Mesenchymal stem cell (in vitro differentiated cells and primary cell): ENCODE measurements at regions not wholly inside any gene's neighbourhood (a gene's known extent, or its start where the extent isn't known, plus 50 kb on each side); places are given as distances from the start of the nearest gene placed in this dataset.

ENCODE experiments used
- DNase-seq: peaks from one replicate; pipeline ENCODE4 v3.0.0-alpha.2; 2013
- H2AFZ ChIP-seq: one replicate; pipeline ENCODE4 v1.6.1; 2013; ENCODE audit warnings: low read depth, mild to moderate bottlenecking, control low read depth, inconsistent platforms, low read length, moderate library complexity
- H2AK5ac ChIP-seq: 2 replicates; pipeline ENCODE4 v1.6.1; 2013; ENCODE audit warnings: low read length, moderate library complexity, mild to moderate bottlenecking, inconsistent platforms; ENCODE audit not compliant: severe bottlenecking
- H2BK120ac ChIP-seq: one replicate; pipeline ENCODE4 v1.6.1; 2013; ENCODE audit warnings: low read depth, mild to moderate bottlenecking, inconsistent platforms, low read length, moderate library complexity
- H2BK12ac ChIP-seq, 2 experiments: one replicate each; pipeline ENCODE4 v1.6.1; 2013; ENCODE audit warnings: inconsistent platforms in 2 of 2, low read length in 2 of 2, mild to moderate bottlenecking in 2 of 2, moderate library complexity in 2 of 2, control low read depth in 1 of 2
- H2BK15ac ChIP-seq: one replicate; pipeline ENCODE4 v1.6.1; 2013; ENCODE audit warnings: mild to moderate bottlenecking, low read depth, inconsistent platforms; ENCODE audit not compliant: poor library complexity, severe bottlenecking
- H2BK5ac ChIP-seq: 2 replicates; pipeline ENCODE4 v1.6.1; 2013; ENCODE audit warnings: low read depth, mild to moderate bottlenecking, low read length, control low read depth, inconsistent platforms; ENCODE audit not compliant: poor library complexity, severe bottlenecking
- H3K14ac ChIP-seq, 2 experiments: one replicate each; pipeline ENCODE4 v1.6.1; 2013; ENCODE audit warnings: inconsistent platforms in 2 of 2, low read length in 2 of 2, control low read depth in 1 of 2, mild to moderate bottlenecking in 1 of 2, moderate library complexity in 1 of 2
- H3K18ac ChIP-seq, 2 experiments: one replicate each; pipeline ENCODE4 v1.6.1; 2013; ENCODE audit warnings: inconsistent platforms in 2 of 2, low read length in 2 of 2, control low read depth in 1 of 2, low read depth in 1 of 2, mild to moderate bottlenecking in 1 of 2
- H3K23ac ChIP-seq, 2 experiments: one replicate each; pipeline ENCODE4 v1.6.1; 2013; ENCODE audit warnings: inconsistent platforms in 2 of 2, low read length in 2 of 2, mild to moderate bottlenecking in 2 of 2, moderate library complexity in 2 of 2, control low read depth in 1 of 2
- H3K27ac ChIP-seq: 2 replicates; pipeline ENCODE4 v1.5.1; 2013; ENCODE audit warnings: mild to moderate bottlenecking, moderate library complexity, low read length, control low read depth, inconsistent platforms; ENCODE audit not compliant: poor library complexity, severe bottlenecking
- H3K27me3 ChIP-seq, 2 experiments: 2 replicates each; pipeline versions ENCODE4 v1.6.1 to v1.7.0; 2013; ENCODE audit warnings: low read length in 2 of 2, mild to moderate bottlenecking in 2 of 2, moderate library complexity in 2 of 2, control low read depth in 1 of 2, inconsistent platforms in 1 of 2; ENCODE audit not compliant: control insufficient read depth in 1 of 2, insufficient read depth in 1 of 2
- H3K36me3 ChIP-seq, 2 experiments: 2 replicates each; pipeline versions ENCODE4 v1.6.1 to v1.7.0; 2013; ENCODE audit warnings: low read length in 2 of 2, control low read depth in 1 of 2, inconsistent platforms in 1 of 2, low read depth in 1 of 2, mild to moderate bottlenecking in 1 of 2; ENCODE audit not compliant: insufficient read depth in 2 of 2, control insufficient read depth in 1 of 2
- H3K4ac ChIP-seq, 2 experiments: one replicate each; pipeline ENCODE4 v1.6.1; 2013; ENCODE audit warnings: inconsistent platforms in 2 of 2, low read length in 2 of 2, mild to moderate bottlenecking in 2 of 2, moderate library complexity in 2 of 2, control low read depth in 1 of 2, low read depth in 1 of 2
- H3K4me1 ChIP-seq: 2 replicates; pipeline ENCODE4 v1.6.1; 2013; ENCODE audit warnings: low read depth, low read length, control low read depth; ENCODE audit not compliant: control insufficient read depth, insufficient read depth
- H3K4me2 ChIP-seq: 2 replicates; pipeline ENCODE4 v1.6.1; 2013; ENCODE audit warnings: low read length, mild to moderate bottlenecking, inconsistent platforms; ENCODE audit not compliant: poor library complexity, severe bottlenecking
- H3K4me3 ChIP-seq, 2 experiments: 2 replicates each; pipeline versions ENCODE4 v1.5.1 to v1.7.0; 2013; ENCODE audit warnings: low read length in 2 of 2, mild to moderate bottlenecking in 2 of 2, control low read depth in 1 of 2, low read depth in 1 of 2; ENCODE audit not compliant: insufficient read depth in 1 of 2
- H3K79me1 ChIP-seq: replicated peaks from 2 replicates; pipeline ENCODE4 v1.6.1; 2013; ENCODE audit warnings: mild to moderate bottlenecking, control low read depth, low read length, inconsistent platforms; ENCODE audit not compliant: poor library complexity, severe bottlenecking
- H3K9ac ChIP-seq: 2 replicates; pipeline ENCODE4 v1.7.0; 2013; ENCODE audit warnings: mild to moderate bottlenecking, low read length, moderate library complexity
- H3K9me3 ChIP-seq: 2 replicates; pipeline ENCODE4 v1.7.0; 2013; ENCODE audit warnings: mild to moderate bottlenecking, low read length; ENCODE audit not compliant: control insufficient read depth
- H4K8ac ChIP-seq: one replicate; pipeline ENCODE4 v1.6.1; 2013; ENCODE audit warnings: inconsistent platforms, mild to moderate bottlenecking, low read length, moderate library complexity
- H4K91ac ChIP-seq: one replicate; pipeline ENCODE4 v1.6.1; 2013; ENCODE audit warnings: mild to moderate bottlenecking, low read length, inconsistent platforms
- WGBS: methylation state at CpG from one replicate; pipeline ENCODE4 v1.1.7; 2013; ENCODE audit warnings: mixed read lengths; 5-methylcytosine and 5-hydroxymethylcytosine counted together

- no peaks in the 10 kb centered on the region for H3K79me1 ChIP-seq
- no peak overlapping the region for H3K27ac ChIP-seq
- H3K18ac ChIP-seq = no peak overlapping the region
- no peak overlapping the region for H2AFZ ChIP-seq
- no peaks in the 10 kb centered on the region for H3K36me3 ChIP-seq
- H3K9me3 ChIP-seq = no peaks in the 10 kb centered on the region
- H2BK12ac ChIP-seq = no peak overlapping the region
- no peak overlapping the region for H3K14ac ChIP-seq
- no peak overlapping the region for H3K23ac ChIP-seq
- no peak overlapping the region for H2AK5ac ChIP-seq
- peaks cover 4% of the 10 kb centered on the region for H3K4me1 ChIP-seq
- no peak overlapping the region for H4K91ac ChIP-seq
- WGBS = 83% methylated on average over 1 of the region's 3 CpGs
- H4K8ac ChIP-seq = no peak overlapping the region
- H2BK120ac ChIP-seq = no peak overlapping the region
- H3K4ac ChIP-seq = no peak overlapping the region
- no peaks in the 10 kb centered on the region for H3K27me3 ChIP-seq
- no peak overlapping the region for H2BK5ac ChIP-seq
- H3K4me3 ChIP-seq = no peak overlapping the region
- no peak overlapping the region for H3K4me2 ChIP-seq
- H2BK15ac ChIP-seq = no peak overlapping the region
- no peak overlapping the region for H3K9ac ChIP-seq
- DNase-seq = no peak
Measured at GRCh38 chr2:59276917-59277316, 1035.8 kb upstream of the FANCL start.

GRCh38 chr2:59276033-59276432 lies 1034.9 kb upstream of the FANCL start:
- no peak overlapping the region for H2BK15ac ChIP-seq
- H2AK5ac ChIP-seq = no peak overlapping the region
- H2AFZ ChIP-seq = no peak overlapping the region
- no peak overlapping the region for H3K18ac ChIP-seq
- no peak overlapping the region for H2BK120ac ChIP-seq
- no peak for DNase-seq
- no peak overlapping the region for H2BK5ac ChIP-seq
- H3K4me3 ChIP-seq = no peak overlapping the region
- H2BK12ac ChIP-seq = no peak overlapping the region
- no CpG with 5 or more reads among the region's 2 CpGs for WGBS
- H4K91ac ChIP-seq = no peak overlapping the region
- H3K4ac ChIP-seq = no peak overlapping the region
- H3K4me1 ChIP-seq = peaks cover 4% of the 10 kb centered on the region
- no peaks in the 10 kb centered on the region for H3K36me3 ChIP-seq
- no peak overlapping the region for H3K23ac ChIP-seq
- H3K9me3 ChIP-seq = no peaks in the 10 kb centered on the region
- H3K27me3 ChIP-seq = no peaks in the 10 kb centered on the region
- no peak overlapping the region for H4K8ac ChIP-seq
- no peaks in the 10 kb centered on the region for H3K79me1 ChIP-seq
- H3K14ac ChIP-seq = no peak overlapping the region
- H3K27ac ChIP-seq = no peak overlapping the region
- no peak overlapping the region for H3K9ac ChIP-seq
- H3K4me2 ChIP-seq = no peak overlapping the region

DNA sequence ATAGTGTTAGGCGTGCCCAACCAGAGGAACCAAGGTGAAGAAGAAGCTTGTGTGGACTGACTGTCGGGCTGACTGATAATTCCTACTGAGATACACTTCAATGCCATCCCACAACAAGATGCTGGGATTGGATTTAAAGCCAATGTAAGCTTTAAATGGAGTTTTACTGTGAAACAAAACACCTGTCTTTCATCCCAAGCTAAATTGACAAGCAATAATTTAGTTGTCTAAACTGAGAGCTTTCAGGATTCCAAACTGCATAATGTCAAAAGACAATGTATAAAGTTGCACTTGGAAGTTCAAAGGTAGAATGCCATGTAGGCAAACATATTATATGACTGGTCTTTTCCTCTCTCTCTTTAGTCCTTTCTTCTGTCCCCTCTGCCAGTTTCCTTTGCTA lies 1025.3 kb upstream of the FANCL start:
- Histone ChIP-seq H3K36me3 (no peaks in the 10 kb centered on the region), H3K4me1 (no peaks in the 10 kb centered on the region), H3K27me3 (no peaks in the 10 kb centered on the region), H4K8ac (no peak overlapping the region), H3K9me3 (no peaks in the 10 kb centered on the region), H2BK15ac (no peak overlapping the region), H3K4me3 (no peak overlapping the region), H2AFZ (no peak overlapping the region), H3K27ac (no peak overlapping the region), H3K4me2 (no peak overlapping the region), H4K91ac (no peak overlapping the region), H2AK5ac (no peak overlapping the region), H2BK120ac (no peak overlapping the region), H2BK5ac (no peak overlapping the region), H3K18ac (no peak overlapping the region), H3K23ac (no peak overlapping the region), H3K14ac (no peak overlapping the region), H2BK12ac (no peak overlapping the region), H3K9ac (no peak overlapping the region), H3K79me1 (no peaks in the 10 kb centered on the region), H3K4ac (no peak overlapping the region)
- no peak for DNase-seq
- no CpG with 5 or more reads among the region's 2 CpGs for WGBS

DNA sequence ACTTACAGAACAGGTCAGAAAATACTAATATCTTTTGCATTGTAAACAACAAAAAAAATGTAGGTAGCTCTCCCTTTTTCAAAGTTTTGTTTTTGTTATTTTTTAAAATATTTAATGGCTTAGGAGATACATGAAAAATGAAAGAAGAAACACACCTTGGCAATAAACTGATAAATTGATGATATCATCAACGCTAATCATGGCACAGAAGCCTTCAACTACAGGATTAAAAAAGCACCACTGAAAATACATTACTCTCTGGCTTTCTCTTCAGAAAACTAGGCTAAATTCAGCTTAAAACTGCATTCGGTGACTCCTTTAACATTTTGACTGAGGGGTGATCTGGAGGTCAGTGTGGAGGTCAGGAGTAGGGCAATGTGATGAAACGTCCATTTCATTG lies 1018.8 kb upstream of the FANCL start:
- Histone ChIP-seq H2AFZ (no peak overlapping the region), H3K18ac (no peak overlapping the region), H3K4me1 (no peaks in the 10 kb centered on the region), H3K79me1 (no peaks in the 10 kb centered on the region), H3K23ac (no peak overlapping the region), H3K4me2 (no peak overlapping the region), H2BK12ac (no peak overlapping the region), H3K36me3 (no peaks in the 10 kb centered on the region), H3K27ac (no peak overlapping the region), H2BK5ac (no peak overlapping the region), H3K14ac (no peak overlapping the region), H4K8ac (no peak overlapping the region), H4K91ac (no peak overlapping the region), H2AK5ac (no peak overlapping the region), H3K9me3 (no peaks in the 10 kb centered on the region), H3K4ac (no peak overlapping the region), H3K9ac (no peak overlapping the region), H3K27me3 (no peaks in the 10 kb centered on the region), H2BK15ac (no peak overlapping the region), H3K4me3 (no peak overlapping the region), H2BK120ac (no peak overlapping the region)
- 75% methylated on average over 3 of the region's 3 CpGs for WGBS
- DNase-seq = no peak
